SK-N-DZ (cell line): ENCODE measurements at regions not wholly inside any gene's neighbourhood (a gene's known extent, or its start where the extent isn't known, plus 50 kb on each side); places are given as distances from the start of the nearest gene placed in this dataset.

Experiments
- DNase-seq: peaks from one replicate; pipeline ENCODE4 v3.0.0-alpha.2; 2015; ENCODE audit warnings: low spot score

DNA sequence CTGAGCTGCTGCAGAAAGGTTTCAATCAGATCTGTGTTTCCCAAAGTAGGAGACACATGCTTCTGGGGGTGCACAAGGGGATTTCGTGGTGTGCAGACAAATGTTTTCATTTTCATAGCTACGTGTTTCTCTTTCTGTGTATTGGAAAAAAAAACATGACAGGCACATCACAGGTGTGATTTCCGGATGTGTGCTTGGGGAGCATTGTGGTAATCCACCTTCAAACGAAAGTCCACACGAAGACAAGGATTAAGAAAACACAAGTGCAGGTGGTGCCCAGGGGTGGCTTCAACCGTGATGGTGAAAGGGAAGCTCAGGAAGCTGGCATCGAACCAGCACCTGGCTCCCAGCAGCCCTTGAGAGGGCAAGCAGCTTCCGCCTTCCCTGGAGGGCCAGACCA, 164.6 kb upstream of the LINGO1 start:
- DNase-seq: no peak

DNA sequence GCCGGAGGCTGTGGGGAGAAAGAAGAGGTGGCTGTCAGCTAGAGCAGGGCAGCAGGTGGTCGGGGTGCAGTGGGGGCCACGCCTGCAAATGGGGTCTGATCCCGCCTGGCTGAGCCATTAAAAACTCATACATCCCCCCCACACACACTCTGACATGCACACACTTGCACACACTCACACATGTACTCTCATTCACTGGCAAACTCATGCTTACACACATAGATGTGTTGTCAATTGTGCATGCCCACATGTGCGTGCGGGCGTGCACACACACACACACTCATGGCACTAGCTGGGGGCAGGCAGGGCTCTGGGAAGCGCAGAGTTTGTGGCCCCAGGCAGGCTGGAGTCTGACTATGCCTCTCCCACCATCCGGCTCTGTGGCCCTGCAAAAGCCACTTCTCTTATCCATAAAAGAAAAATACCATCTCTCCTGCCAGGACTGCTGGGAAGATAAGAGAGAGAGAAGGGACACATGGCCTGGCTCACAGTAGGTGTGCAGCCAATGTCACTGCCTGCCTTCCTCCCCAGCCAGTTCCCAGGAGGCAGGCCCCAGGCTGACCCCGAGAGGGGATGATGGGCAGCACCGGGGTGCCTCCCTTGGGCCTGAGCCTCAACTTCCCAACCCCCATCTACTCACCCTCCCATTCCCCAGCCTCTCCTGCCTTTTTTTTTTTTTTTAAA, 163.5 kb upstream of the LINGO1 start:
- no peak for DNase-seq

DNA sequence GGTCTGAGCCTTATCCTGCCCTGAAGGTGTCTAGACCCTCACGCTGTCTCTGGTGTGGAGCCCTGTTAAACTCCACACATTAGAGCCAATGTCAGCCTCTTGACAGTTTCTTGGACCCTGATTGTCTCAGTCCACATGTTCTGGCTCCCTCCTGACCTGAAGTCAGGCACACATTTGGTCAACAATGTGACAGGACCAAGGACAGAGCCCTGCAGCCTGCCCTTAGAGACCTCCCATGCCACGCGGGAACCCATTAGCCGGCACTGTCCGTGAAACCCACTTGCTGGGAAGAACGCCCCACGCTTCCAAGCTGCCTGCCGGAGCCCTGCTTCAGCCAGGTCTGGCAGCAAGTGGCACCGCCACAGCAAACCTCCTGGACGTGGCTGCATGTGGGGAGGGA, 162.7 kb upstream of the LINGO1 start:
- no peak for DNase-seq

DNA sequence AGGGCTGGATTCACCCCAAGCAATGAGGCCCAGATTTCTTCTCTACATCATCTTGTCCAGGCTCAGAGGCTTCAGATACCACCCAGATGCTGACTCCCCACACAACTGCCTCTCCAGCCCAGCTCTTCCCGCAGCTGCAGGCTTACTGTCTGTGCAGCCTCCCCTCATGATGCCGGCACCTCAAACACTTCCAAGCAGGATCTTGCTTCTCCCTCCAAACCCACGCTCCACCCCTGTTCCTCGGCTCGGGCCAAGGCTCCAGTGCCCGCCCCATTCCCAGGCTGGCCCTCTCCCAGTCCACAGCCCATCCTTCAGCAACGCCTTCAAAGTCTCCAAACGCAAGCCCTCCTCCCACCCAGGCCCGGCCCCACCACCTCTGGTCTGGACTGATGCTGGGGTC, 159.2 kb upstream of the LINGO1 start:
- DNase-seq: no peak

DNA sequence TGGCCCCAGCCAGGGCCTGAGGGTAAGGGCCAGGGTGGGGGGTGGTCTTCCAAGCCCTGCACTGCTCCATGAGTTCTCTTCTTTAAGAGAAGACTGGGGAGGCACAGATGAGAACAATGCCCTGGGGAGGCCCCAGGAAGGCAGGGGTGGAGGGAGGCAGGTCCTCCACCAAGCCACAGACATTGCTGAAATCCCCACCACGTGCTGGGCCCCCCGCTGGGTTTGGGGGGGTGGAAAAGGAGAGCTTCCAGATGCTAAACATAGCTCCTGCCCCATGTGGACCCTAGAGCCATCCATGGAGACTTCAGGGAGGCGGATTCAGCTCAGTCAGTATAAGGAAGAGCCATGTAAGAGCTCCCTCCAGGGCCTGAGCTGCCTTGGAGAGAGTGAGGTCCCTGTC, 157.8 kb upstream of the LINGO1 start:
- DNase-seq: no peak

DNA sequence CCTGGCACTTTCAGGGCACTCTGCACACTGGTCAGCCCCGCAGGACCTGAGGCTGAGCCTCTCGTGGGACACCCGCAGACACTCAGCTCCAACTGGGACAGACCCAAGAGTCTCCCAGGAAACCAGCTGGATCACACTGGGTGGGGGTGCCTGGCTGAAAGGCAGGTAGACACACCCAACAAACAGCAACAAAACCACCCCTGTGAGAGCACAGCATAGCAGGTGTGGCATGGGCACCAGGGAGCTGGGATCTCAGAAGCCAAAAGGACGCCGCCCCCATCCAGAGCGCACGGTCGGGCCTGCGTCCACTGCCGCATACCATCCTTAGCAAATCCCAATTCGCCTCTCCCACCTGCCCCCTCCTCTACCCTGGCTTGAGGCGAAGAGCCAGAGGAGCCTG, 154.2 kb upstream of the LINGO1 start:
- no peak for DNase-seq

DNA sequence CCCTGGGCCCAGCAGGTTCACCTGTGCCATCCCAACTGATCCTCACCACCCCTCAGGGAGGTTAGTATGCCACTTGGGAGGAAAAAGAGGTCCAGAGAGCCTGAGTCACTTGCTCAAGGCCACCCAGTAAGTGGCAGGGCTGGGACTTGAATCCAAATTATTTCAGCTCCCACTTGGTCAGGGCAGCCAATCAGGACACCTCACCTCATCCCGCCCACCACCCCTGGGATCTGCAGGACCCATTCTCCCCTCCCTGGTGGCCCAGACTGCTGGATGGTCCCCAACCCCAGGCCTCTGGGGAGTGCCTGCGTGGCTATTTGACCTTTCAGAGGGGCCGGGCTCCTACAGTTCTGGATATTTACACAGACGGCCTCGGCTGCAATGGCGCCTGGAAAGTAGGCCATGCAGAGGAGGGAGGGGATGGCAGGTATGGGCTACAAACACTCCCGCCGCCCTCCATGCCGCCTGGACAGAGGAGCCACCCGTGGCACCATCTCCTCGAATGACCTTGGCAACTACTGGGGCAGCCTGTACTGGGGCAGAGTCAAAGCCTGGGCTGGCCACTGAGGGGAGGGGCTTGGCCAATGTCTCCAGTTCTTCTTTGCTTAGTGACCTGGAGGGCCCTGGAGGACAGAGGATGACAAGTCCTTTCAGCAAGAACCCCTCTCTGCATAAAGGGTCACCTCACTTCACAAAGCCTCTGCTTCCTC, 153.6 kb upstream of the LINGO1 start:
- DNase-seq: no peak

DNA sequence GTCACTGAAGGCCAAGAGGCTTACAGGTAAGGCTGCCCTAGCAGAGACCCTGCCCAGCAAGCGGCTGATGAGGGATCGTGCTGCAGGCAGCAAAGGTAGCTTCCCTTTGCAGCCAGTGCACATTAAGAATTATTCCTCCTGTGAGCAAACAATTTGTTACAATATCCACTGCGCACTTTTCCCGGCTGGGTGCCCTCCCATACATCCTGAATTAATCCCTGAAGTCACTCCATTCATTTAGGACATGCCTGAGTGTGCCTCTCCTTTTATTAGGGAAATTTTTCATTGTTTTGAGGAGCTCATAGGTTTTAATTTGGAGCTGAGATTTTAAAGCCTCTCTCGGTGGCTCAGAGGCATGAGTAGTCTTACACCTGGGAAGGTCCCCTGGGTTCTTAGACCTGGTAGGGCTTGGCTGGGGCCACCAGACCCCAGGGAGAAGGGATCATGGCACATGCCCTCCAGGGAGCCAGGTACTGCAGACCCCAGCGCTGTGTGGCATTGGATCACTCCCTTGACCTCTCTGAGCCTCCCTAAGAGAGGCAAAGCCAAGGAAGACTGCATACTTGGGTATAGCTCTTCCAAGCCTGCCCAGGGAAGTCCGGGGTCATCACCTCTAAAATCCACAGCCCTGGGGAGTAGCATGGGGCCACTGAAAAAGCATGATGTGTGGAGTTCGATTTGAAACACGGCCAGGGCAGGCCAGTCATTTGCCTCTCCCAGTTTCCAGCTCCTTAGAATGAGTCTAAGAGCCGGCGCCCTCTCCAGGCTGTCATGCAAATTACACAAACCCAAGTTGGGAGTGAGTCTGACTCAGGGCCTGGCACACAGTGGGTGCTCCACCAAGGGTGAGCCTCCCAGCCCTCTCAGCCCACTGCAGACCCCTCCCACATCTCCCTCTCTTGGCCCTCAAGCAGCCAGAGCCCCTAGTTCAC, 151.9 kb upstream of the LINGO1 start:
- DNase-seq: no peak

DNA sequence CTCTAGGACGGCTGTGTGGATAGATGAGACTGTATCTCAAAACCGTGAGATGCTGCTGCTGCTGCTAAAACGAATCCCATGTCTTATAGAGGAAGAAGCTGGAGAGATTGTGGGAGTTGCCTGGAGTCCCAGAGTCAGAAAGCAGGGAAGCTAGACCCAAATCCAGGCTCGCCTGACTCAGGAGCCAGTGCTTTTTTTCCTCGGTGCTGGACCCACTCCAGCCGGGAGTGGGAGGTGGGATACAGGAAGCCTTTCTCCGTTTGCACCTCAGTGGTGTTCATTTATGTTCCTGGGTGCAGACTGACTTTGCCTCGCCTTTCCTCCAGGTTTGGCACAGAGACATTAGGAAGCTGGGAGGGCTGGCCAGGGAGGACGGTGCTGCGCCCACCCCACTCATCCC, 150.9 kb upstream of the LINGO1 start:
- no peak for DNase-seq

DNA sequence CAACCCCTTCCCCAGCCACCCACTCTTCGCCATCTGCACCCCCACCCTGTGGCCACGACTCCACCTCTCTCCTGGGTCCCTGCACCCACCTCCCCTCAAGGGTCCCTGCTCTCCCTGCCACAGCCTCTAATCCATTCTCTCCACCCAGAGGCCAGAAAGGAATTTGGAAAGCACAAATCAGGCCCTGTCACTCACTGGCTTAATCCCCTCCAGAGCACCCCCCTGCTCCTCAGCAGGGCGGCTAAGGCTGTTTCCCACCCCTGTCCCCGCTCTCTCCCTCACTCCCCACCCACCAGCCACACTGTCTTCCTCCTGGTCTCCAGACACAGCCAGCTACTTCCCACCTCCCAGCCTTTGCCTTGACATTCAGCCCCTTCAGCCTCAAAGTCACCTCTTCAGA, 150.0 kb upstream of the LINGO1 start:
- DNase-seq: no peak

DNA sequence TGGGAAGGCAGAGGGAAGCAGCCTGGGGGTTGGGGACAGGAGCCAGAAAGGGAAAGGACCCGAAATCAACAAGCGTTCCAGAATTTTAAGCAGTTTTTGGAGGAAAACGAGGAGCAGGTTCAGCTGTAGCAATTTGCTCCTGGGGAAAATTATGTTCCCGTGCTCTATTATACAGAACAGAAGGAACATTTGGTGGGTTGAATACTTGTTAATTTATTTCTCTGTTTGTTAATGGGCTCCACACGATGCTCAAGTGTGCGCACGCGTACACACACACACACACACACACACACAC, 149.2 kb upstream of the LINGO1 start:
- DNase-seq: no peak

DNA sequence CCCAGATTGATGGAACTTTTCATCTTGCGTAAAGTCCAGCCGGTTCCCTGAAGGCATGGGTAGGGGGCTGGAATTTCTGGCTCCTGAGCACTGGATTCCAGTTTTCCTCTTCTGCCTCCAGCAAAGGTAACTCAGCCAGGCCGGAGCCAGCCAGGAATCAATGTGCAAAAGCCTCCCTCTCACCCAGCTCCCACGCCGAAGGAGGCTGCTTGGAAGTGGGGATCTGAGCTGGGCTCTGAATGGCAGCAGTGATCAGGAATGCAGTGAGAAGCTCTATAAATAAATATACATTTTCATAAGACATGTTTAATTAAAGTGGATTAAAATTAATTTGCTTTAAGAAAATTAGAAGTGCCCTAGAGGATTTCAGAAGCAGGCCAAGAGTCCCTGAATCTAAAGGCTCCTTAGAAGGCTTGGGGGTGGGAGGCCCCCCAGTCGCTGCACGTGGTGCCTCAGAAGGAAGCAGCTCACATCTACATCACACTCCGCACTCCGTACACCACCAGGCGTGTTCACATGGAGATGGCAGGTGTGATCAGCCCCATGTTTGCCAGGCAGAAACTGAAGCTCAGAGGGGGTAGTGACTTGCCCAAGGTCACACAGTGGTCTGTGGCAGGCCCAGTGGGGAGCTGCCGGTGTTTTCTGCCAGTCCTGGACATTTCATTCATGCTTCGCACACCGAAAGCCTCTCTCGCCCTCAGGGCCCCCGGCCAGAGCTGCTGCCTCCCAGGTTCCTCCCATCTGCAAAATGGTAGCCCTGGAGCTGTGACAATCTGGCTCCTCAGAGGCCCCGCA, 148.6 kb upstream of the LINGO1 start:
- DNase-seq: no peak

DNA sequence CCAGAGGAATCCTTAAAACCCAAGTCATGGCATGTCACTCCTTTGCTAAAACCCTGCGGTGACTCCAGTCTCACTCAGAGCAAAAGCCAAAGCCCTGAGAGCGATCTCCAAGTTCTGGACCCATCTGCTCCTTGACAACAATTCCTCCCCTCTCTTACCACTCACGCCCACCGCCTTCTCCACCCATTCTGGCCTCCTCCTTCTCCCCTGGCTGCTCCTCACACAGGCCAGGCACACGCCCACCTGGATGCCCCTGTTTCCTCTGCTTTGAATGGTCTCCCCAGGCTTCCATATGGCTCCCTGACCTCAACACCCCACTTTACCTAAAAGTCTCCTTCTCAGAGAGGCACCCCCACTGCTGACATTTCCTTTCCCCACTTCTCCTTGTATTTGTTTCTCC, 146.1 kb upstream of the LINGO1 start:
- no peak for DNase-seq

DNA sequence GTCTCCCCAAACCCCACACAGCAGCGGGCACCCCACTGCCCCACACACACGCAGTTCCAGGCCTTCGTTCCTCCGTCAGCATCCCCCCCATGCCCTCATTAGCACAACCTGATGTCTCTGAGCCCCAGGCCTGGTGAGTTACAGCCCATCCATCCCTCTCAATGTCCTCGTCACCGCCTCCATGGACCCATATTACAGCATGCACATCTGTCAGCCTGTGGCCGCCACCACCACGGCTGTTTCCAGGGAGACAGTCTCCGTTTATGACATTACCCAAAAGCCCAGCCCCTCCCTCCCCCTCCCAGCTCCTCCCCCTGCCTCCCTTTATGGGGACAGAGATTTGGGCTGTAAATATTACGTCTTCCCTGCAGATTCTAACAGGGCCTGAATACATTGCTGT, 143.1 kb upstream of the LINGO1 start:
- DNase-seq: no peak

DNA sequence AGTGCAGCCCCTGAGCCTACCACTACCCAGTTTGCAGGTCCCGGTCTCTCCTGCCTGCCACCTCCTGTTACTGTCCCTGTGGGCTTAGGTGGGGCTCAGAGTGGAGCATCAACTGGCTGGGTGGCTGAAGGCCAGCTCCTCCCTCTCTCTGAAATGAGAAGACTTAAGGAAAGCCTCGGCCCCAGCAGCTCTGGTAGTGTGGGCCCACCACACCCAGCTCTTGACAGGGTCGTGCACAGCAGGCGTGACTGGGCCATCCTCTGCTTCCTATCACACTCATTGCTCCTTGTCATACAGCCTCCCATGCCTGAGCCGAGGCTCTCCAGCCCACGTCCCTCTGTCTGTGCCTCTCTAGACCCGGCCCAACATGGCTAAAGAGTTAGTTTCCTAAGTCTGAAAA, 142.7 kb upstream of the LINGO1 start:
- DNase-seq: no peak

DNA sequence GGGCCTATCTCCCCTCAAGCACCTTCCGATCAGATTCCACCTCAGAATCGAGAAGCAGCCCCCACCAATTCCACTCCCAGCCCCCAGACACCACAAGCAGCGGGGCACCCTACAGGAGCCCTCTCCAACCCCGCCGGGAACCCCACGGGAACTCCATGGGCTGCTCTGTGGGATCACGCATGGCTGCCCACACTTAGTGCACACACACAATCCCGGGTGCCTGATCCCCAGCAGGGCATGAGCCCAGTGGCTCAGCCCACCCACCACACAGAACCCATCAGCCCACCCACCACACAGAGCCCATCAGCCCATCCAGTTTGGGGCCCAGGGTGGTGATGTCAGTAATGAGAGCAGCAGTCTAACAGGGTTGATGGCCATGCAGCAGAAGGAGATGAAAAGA, 141.6 kb upstream of the LINGO1 start:
- DNase-seq: no peak

DNA sequence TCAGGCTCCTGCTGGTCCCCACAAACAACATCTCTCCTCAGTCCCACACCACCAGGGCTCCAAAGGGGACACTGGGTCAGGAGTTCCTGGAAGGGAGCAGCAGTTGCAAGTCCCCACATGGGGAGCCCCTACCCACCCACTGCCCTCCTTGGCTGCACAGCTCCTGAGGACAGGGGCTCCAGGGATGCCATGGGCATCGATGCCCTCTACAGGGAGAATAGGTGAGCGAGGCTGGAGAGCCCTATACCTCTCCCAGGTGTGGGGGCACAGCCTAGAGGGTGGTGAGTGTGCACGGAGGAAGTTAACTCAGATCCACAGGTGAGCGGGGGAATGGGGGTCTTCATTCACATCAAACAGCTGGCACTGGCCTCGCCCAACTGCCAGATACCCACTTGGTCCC, 141.2 kb upstream of the LINGO1 start:
- DNase-seq: no peak

DNA sequence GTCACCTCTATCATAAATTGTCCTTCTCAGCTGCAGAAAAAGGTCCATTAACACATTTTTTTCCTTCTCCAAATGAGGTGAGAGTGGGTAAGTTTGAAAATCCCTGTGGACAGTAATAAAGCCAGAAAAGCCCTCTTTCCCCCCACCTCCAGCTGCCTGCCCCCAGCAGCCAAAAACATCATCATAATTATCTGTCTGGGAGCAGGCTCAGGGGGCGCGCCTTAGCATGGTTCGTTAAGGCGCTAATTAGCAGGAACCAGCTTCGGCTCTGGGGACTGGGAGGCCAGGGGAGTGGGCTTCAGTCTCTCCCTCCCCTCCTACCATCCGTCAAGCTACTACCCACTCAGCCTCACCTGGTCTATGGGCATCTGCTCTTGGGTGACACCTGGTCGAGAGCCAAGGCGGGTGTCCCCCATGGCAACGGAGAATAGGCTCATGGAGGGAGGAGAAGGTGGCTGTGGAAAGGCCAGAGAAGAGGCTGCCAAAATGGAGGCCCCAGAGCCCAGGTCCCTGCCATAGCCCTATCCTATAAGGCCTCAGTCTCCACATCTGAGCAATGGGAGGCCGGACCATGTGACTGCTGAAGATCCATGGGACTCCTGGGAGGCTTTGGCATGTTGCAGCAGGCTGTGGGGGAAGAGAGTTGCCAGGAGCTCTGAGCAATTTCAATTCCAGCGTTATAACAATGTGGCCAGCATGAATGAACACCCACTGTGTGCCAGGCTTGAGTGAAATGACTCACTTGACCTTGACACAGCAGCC, 140.1 kb upstream of the LINGO1 start:
- no peak for DNase-seq

DNA sequence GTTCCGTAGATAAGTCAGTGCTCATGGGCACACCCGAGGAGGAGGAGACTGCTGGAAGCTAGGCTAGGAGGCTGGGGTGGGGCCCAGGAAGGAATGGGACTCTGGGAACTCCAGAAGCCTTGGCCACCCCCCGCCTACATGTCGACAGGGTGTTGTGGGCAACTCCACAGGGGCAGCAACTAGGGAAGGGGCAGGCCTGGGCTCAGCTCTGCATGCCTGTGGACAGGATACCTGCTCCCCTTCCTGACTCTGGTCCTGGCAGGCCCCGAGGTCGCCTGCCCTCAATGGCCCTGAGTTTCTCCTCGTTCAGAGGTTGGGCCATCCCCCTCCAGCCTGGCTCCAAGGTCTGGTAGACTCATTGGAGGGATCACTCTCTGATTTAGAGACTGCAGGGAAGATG, 138.9 kb upstream of the LINGO1 start:
- no peak for DNase-seq

DNA sequence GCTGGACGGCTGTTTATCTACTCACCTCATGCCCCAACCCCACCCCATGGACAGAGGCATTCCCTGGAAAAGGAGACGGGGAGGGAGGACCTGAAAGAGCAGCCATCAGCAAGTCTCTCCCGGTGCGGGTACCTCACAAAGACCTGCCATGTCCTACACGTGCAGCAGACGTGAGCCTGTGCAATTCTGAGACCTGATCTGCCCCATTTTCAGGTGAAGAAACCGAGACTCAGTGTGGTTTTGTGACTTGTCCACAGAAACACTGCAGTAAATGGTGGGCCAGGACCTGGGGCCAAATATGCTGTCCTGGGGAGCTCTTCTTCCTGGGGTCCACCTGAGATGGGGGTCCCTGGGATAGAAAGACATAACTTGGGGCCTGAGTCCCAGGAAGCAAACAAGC, 137.0 kb upstream of the LINGO1 start:
- no peak for DNase-seq

DNA sequence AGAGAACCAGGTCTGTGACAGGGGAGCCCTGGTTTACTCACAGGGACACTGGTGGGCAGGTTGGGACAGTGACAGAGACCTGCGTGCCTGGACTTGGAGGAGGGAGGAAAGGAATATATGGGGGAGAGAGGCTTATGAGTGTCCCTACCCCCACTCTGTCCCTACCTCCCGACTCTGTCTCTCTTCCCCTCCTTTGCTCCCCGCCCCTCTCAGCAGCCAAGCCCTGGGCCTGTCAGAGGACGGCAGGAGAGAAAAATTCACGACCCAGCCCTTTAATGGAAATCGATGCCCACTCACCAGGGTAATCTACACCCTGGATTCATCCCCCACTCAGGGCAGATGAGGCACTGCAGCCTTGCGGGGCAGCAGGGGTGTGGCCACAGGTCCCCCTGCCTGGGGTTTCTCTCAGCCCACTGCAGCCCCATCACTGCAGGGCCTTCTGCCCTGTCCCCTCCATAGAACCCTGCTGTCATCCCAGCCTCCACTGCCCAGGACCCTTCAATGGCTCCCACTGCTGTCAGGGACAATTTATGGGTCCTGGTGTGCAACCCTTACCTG, 135.9 kb upstream of the LINGO1 start:
- DNase-seq: no peak
